GM10266 (cell line): ENCODE measurements at regions not wholly inside any gene's neighbourhood (a gene's known extent, or its start where the extent isn't known, plus 50 kb on each side); places are given as distances from the start of the nearest gene placed in this dataset.

ENCODE experiments used
- DNase-seq: peaks from one replicate; pipeline ENCODE4 v3.0.0; 2012; ENCODE audit errors: extremely low spot score
- TF ChIP-seq, protein P1 (sequence below): IDR thresholded peaks from 2 replicates; pipeline ENCODE4 v1.5.1; 2012; ENCODE audit warnings: mild to moderate bottlenecking, low read depth; ENCODE audit not compliant: control insufficient read depth, insufficient read depth; ENCODE audit errors: missing control alignments

DNA sequence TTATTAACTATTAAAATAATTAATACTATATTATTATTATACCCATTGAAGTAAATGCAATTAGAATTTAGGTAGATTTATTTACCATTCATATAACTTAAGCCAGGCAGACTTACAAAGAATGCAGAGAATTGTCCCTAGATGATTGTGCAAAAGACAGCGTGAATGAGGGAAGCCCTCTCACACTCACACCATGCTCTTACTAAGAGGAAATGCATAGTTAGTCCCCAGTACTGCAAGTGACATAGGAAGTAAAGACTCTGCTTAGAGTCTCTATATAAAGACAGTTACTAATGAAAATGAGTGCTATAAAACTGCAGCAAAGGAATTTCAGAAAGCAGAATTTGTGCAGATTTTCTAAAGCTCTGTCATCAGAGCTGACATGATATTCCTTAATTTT, 270.4 kb downstream of the ZBBX start:
- DNase-seq: no peak
- TF ChIP-seq, protein P1, sequence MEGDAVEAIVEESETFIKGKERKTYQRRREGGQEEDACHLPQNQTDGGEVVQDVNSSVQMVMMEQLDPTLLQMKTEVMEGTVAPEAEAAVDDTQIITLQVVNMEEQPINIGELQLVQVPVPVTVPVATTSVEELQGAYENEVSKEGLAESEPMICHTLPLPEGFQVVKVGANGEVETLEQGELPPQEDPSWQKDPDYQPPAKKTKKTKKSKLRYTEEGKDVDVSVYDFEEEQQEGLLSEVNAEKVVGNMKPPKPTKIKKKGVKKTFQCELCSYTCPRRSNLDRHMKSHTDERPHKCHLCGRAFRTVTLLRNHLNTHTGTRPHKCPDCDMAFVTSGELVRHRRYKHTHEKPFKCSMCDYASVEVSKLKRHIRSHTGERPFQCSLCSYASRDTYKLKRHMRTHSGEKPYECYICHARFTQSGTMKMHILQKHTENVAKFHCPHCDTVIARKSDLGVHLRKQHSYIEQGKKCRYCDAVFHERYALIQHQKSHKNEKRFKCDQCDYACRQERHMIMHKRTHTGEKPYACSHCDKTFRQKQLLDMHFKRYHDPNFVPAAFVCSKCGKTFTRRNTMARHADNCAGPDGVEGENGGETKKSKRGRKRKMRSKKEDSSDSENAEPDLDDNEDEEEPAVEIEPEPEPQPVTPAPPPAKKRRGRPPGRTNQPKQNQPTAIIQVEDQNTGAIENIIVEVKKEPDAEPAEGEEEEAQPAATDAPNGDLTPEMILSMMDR: no peak

DNA sequence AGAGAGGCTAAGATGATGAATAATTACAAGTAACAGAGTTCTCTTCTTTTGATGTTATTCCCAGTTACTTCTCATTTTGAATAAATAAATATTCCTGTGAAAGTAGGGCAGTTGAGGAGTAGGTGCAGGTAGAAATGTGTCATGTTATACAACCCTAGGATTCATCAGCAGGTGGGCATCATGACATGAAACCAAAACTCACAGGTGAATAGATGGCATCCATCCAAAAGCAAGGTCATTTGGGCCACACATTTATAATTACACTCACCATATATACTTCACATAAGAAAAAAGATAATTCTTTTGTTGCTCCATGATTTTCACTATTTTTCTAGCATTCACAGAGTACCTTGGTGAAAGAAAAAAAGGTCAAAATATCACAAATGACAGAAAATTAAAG, 273.6 kb downstream of the ZBBX start:
- TF ChIP-seq, protein P1: no peak
- no peak for DNase-seq

DNA sequence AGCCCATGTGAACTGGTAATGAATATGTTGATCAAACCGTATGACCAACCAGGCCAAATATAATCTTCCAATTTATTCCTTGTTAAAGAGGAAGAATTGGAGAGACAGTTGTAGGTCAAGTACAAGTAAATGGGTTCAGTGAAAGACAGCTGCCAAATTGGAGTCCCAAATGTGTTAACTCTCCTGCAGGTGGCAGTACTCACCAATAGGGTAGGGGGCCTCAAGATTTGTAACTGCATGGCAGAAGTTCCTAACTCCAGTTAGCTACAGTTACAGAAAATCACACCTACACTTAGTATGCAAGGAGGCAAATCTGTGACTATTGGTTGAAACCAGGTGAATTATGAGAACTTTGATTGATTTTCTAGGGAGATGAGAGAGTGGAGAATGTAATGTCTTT, 278.0 kb downstream of the ZBBX start:
- TF ChIP-seq, protein P1: peak; percentile 16
- no peak for DNase-seq

DNA sequence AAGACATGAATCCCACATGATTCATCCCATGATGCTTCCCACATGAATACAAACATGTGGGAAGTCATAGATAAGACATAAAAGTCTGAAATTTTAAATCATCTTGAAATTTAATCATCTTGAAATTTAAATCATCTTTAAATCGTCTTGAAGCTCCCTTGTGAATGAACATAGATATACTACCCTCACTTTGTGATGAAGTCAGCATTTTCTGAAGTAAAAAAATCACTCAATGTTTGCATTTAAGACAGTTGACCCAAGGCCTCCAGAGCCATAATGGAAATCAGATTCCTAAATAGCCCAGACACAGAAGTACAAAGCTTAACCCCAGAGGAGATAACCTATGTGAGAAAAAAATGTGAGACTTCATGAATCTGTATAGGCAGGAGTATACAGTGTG, 279.4 kb downstream of the ZBBX start:
- DNase-seq: no peak
- TF ChIP-seq, protein P1: no peak

DNA sequence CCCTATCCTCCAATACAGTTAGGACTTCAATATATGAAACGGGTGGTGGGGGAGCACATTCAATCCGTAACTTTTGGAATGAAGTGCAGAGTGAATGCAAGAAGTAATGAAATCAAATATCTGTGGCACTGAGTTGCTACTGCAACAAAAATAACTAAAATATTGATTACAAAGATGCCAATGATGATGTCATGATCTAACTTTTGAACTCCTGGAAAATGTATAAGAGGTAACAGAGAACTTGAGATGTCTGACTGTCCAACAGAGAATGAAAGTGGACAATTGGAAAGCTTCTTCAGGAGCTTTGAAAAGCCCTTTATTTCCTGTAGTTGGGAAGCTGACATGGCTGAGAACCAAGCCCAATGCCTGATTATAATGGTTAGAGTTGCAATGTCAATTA, 279.9 kb downstream of the ZBBX start:
- TF ChIP-seq, protein P1: no peak
- no peak for DNase-seq

DNA sequence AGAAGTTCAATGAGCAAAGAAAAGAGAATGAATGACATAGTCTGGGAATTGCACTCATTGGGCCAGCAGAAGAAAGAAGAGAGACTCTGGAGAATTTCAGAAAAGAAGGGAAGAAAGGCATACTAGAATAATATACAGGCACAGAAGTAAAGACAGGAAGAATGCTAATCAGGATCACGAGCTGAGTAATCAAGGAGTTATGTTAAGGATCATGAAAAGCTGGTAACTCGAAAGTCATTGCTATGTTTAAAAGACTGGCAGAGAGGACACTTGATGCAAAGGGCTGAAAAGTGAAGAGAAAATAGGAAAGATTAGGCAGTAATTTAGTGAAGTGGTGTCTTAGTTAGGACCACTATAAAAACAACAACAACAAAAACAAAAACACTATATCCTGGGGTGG, 284.1 kb downstream of the ZBBX start:
- TF ChIP-seq, protein P1: no peak

DNA sequence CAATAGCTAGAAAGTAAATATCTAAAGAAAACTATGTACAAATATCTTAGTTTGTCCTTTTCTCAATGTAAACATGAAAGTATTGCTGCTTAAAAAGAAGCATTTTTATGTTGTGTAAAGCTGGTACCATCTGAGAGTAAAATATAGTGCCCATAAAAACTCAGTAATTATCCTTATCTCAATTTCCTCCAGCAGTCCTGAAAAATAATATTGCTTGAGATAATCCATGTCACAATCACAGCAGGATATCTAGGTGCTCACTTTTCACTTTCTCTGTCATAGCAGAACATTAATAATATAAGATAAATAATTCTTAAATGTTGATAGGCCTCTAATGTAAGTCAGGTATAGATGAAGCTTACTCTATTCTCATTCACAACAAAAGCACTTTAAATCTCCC, 285.5 kb downstream of the ZBBX start:
- TF ChIP-seq, protein P1: no peak
- DNase-seq: no peak

More for the DNA sequence above, 284.1 kb downstream of the ZBBX start:
- DNase-seq: no peak
